ENCODE measurements at regions not wholly inside any gene's neighbourhood (a gene's known extent, or its start where the extent isn't known, plus 50 kb on each side); places are given as distances from the start of the nearest gene placed in this dataset.
"Not testable (repeated sequence)": the region's sequence is repeated elsewhere in the genome, so short reads cannot be mapped to it uniquely, and the experiment has no call there.

DNA sequence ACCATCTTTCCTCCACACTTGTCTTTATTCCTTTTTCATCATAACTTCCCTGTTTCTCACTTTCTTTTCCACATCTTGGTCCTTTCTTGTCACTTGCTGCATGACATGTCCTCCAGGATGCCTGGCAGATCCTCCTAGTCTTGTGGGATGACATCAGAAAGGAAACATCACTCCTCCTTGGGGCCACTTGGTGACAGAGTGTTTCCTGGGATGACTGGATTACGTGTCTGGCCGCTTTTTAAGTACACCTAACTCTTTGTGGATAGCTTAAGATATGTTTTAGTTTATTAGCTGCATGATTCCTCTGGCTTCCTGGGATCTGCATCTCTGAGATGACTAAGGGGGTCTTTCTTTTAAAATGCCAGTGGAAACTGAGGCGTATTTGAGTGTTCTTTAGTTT, 363.5 kb upstream of the FRG2C start:
- Histone ChIP-seq H3K4me2 (ENCODE audit: control insufficient read depth, insufficient read depth) (no peak overlapping the region), H3K36me3 (ENCODE audit: control insufficient read depth in 2 of 2, insufficient read depth in 2 of 2, low read length in 1 of 2) (no peaks in the 10 kb centered on the region), H3K4me3 (no peak overlapping the region), H3K4me1 (ENCODE audit: control insufficient read depth, insufficient read depth, low read length) (no peaks in the 10 kb centered on the region), H3K27ac (ENCODE audit: control insufficient read depth, insufficient read depth) (no peak overlapping the region), H3K9me3 (replicated peaks; ENCODE audit: control insufficient read depth, insufficient read depth, low read length) (no peaks in the 10 kb centered on the region), H3K9ac (ENCODE audit: control insufficient read depth, insufficient read depth, low read length) (no peak overlapping the region), H3K27me3 (replicated peaks in 1 of 2; ENCODE audit: control insufficient read depth in 2 of 2, insufficient read depth in 2 of 2, low read length in 1 of 2) (no peaks in the 10 kb centered on the region), H4K20me1 (ENCODE audit: control insufficient read depth, insufficient read depth) (no peaks in the 10 kb centered on the region), H3K79me2 (ENCODE audit: control insufficient read depth, insufficient read depth, low read length) (no peaks in the 10 kb centered on the region), H2AFZ (ENCODE audit: control insufficient read depth, low read depth, low read length) (no peak overlapping the region)
- SMC1A ChIA-PET (ENCODE audit: uncharacterized antibody, unreplicated experiment), result no interaction called here
- CTCF ChIA-PET, result no interaction called here
- 0% methylated on average over 3 of the region's 3 CpGs for WGBS (ENCODE audit: insufficient coverage, insufficient replicate concordance, low lambda C conversion rate, missing lambda C conversion rate)
- intact Hi-C loops (cut with micrococcal nuclease; ENCODE audit: unreplicated experiment), result no loop called here
- in situ Hi-C loops (cut with MboI), result no loop called here
- FAIRE-seq (no peak), ATAC-seq (no peak), DNase-seq (ENCODE audit: low read depth, low spot score) (no peak)
- TF ChIP-seq MYC (IDR thresholded peaks at IDR 0.05; ENCODE audit: insufficient read depth, insufficient read length, insufficient replicate concordance, low read length, severe bottlenecking) (no peak), EZH2 (IDR thresholded peaks at IDR 0.05; ENCODE audit: borderline replicate concordance, control insufficient read depth, low read depth, low read length) (no peak), ZNF24 (IDR thresholded peaks at IDR 0.05) (no peak), ZBTB33 (IDR thresholded peaks at IDR 0.05) (no peak)
- no TSS peak for BruUV-seq (replicated peaks)
- POLR2A ChIA-PET, result no interaction called here
- RAD21 ChIA-PET (ENCODE audit: unreplicated experiment), result no interaction called here

DNA sequence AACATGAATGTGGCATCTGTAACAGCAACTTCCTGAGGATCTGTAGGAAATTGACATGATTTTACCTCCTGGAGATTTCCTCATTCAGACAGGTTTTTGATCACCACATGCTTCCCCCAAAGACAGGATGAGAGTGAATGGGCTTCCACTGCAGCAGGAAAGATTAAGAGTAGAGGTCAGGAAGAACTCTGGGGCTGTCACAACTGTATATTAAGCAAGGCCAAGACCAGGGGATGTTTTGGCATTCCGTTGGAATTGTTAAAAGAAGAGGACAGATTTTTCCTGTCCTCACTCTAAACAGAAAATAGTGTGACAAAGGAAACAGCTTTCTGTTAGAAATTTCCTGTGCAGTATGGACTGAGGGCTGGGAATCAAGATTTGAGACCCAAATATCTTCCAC, 363.1 kb upstream of the FRG2C start:
- H3K27ac ChIP-seq (ENCODE audit: control insufficient read depth, insufficient read depth); H2AFZ ChIP-seq (ENCODE audit: control insufficient read depth, low read depth, low read length); SMC1A ChIA-PET (ENCODE audit: uncharacterized antibody, unreplicated experiment); BruUV-seq (replicated peaks); H4K20me1 ChIP-seq (ENCODE audit: control insufficient read depth, insufficient read depth); H3K36me3 ChIP-seq (ENCODE audit: control insufficient read depth in 2 of 2, insufficient read depth in 2 of 2, low read length in 1 of 2); H3K79me2 ChIP-seq (ENCODE audit: control insufficient read depth, insufficient read depth, low read length); H3K4me3 ChIP-seq; FAIRE-seq; ATAC-seq; intact Hi-C loops (cut with micrococcal nuclease; ENCODE audit: unreplicated experiment); in situ Hi-C loops (cut with MboI); H3K4me2 ChIP-seq (ENCODE audit: control insufficient read depth, insufficient read depth); H3K9me3 ChIP-seq (replicated peaks; ENCODE audit: control insufficient read depth, insufficient read depth, low read length); H3K4me1 ChIP-seq (ENCODE audit: control insufficient read depth, insufficient read depth, low read length); RAD21 ChIA-PET (ENCODE audit: unreplicated experiment); H3K27me3 ChIP-seq (replicated peaks in 1 of 2; ENCODE audit: control insufficient read depth in 2 of 2, insufficient read depth in 2 of 2, low read length in 1 of 2); H3K9ac ChIP-seq (ENCODE audit: control insufficient read depth, insufficient read depth, low read length); DNase-seq (ENCODE audit: low read depth, low spot score); POLR2A ChIA-PET: not testable (repeated sequence)
- CTCF ChIA-PET, result interaction anchor here (0.6 kb wide), 1 partner anchor 1257 kb away, joined by 3 read pairs; no protein-coding TSS in a partner anchor
- 0% methylated on average over 1 of the region's 1 CpG for WGBS (ENCODE audit: insufficient coverage, insufficient replicate concordance, low lambda C conversion rate, missing lambda C conversion rate)

Measured in GM12878 (cell line).